NCI-H1105 (cell line): ENCODE measurements at regions not wholly inside any gene's neighbourhood (a gene's known extent, or its start where the extent isn't known, plus 50 kb on each side); places are given as distances from the start of the nearest gene placed in this dataset.

Experiments used
- DNase-seq: peaks from one replicate; lab custom pipeline; 2025; lab: John Stamatoyannopoulos, UW

GRCh38 chr14:106812788-106813476, 1286.5 kb downstream of the TMEM121 start:
- DNase-seq, result no peak

DNA sequence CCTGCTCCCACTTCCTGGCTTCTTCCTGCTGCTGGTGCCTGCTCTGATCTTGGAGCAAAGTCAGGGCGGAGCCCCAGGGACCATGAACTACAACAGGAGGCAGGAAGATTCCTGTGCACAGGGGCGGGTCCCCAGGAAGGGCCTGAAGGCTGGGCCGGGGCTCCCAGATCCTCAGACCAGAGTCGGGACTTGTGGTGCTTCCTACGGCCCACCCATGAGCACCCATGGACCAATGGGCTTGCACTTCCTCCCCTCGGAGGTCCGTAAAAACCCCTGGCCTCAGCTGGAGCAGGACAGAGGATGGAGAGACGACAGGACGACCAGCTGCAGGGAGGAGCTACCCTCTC, 1287.1 kb downstream of the TMEM121 start:
- DNase-seq, result no peak

- DNase-seq, result no peak
These were observed 1293.7 kb downstream of the TMEM121 start for GRCh38 chr14:106820119-106820518.

GRCh38 chr14:106821119-106821518, 1294.7 kb downstream of the TMEM121 start:
- no peak for DNase-seq

GRCh38 chr14:106822905-106823304, 1296.5 kb downstream of the TMEM121 start:
- DNase-seq, result no peak

DNA sequence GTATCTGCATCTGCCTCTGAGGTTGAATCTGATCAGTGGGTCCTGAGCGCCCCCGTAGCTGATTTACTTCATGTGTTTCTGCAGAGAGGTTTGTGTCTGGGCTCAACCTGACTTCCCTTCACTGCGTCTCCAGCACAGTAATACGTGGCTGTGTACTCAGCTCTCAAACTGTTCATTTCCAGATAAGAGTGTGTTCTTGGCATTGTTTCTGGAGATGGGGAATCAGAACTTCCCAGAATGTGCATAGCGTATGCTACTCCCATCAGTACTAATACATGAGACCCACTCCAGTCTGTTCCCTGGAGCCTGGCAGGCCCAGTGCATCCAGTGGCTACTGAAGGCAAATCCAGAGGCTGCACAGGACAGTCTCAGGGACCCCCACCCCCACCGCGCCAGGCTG, 1297.2 kb downstream of the TMEM121 start:
- no peak for DNase-seq

DNA sequence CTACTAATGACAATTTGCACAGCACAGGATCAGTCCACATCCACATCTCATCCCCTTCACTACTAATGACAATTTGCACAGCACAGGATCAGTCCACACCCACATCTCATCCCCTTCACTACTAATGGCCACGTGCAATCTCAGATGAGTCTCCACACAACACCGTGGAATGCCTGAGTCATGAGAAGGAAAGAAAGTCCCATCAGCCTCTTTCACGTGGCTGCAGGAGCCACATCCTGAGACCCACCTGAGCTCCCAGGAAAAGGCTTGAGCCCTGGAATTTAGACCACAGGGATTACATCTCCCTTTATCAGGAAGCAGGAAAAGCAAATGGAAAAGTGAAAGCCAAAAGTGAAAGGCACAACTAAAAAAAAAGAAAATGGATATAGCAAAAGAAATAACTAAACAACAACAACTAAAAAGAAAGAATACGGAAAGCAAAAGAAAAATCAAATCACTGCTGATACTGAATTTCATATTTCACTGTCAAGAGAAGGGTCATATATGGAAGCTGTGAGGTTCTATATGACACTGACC, 1300.5 kb downstream of the TMEM121 start:
- no peak for DNase-seq

DNA sequence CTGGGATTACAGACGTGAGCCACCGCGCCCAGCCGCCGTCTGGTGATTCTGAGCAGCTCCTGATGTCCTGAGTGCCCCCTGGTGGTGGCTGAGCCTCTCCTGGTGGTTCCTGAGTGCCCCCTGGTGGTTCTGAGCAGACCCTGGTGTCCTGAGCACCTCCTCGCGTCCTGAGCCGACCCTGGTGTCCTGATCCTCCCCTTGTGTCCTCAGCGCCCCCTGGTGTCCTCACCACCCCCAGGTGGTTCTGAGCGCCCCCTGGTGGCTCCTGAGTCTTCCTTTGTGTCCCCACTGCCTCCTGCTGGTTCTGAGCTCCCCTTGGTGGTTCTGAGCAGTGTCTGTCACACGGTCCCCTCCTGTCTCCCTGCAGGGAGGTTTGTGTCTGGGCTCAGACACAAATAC, 1304.9 kb downstream of the TMEM121 start:
- no peak for DNase-seq

DNA sequence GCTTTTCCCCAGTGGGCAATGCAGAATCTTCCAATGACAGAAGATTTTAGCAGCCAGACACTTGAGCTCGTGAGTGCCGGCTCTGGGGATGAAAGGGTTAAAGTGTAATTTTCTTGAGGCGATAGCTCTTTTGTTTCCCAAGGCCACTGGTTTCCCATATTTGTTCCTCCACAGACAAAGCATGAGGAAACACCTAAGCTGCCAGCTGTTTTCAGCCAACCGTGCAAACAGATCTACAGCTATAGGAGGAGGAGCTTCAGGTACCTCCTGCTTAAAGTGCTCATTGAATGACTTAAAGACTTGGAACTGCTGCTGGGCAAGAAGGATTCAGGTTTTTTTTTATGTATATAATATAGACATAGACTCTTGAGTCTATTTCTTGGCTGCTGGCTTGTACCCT, 1311.5 kb downstream of the TMEM121 start:
- DNase-seq, result no peak

GRCh38 chr14:106838991-106839769, 1312.8 kb downstream of the TMEM121 start:
- DNase-seq, result no peak

GRCh38 chr14:106840258-106840657, 1313.9 kb downstream of the TMEM121 start:
- no peak for DNase-seq

DNA sequence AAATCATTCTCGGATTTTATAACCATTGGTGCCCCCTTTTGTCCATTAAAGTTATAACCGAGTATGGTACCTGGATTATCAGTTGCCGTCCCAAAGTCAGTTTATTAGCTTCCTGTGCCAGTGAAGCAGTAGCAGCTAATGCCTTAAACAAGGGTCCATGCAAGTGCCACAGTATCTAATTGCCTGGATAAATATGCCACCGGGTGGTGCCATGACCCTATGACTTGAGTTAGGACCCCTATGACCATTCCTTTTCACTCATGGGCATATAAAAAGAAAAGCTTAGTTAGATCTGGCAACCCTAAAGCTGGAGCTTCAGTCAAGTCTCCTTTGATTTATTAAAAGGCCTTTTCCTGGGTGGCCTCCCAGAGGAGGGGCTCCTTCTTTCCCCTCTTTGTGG, 1314.6 kb downstream of the TMEM121 start:
- no peak for DNase-seq

DNA sequence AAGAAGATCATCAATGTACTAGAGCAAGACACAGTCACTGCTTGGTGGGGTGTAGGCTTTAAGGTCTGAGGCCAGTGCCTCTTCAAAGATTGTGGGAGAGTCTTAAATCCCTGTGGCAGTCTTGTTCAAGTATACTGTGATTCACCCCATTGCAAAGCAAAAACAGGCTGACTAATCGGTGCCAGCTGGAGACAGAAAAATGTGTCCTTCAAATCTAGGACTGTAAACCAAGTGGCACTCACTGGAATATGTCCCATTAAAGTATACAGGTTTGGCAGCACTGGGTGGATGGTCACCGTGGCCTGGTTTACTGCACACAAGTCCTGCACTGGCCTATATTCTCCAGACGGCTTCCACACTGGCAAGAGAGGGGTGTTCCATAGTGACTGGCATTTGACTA, 1315.3 kb downstream of the TMEM121 start:
- DNase-seq, result no peak

DNA sequence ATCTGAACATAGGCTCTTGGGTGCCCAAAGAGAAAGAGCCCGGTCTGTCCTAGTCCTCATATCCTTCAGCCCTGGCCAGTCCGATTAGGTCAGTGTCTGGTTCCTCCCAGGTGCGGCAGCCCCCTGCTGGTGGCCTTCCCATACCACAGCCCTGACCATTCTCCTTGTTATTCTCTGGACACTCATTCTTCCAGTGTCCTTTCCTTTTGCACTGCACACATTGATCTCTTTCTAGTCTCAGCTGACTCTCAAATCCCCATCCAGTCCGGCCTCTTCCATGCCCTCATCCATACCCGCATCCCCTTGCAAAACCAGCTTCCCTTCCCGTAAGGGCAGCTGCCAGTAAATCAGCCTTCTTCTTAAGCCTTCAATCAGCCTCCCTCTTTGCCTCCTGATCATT, 1316.3 kb downstream of the TMEM121 start:
- DNase-seq, result no peak

DNA sequence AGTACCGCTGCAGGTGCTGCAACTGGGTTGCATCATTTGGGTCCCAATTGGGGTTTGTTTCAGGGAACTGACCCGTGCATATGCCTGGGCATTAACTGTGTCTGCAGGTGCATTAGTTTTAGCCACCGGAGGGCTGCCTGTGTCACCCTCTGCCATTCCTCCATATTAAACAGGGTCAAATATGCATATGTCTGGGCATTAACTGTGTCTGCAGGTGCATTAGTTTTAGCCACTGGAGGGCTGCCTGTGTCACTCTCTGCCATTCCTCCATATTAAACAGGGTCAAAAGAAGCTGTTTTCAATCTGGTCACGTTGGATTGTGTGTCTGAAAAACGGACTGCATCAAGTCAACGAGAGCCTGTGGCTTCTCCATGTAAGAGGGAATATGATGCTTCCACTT, 1317.0 kb downstream of the TMEM121 start:
- no peak for DNase-seq

GRCh38 chr14:106843951-106844483, 1317.6 kb downstream of the TMEM121 start:
- no peak for DNase-seq

GRCh38 chr14:106844608-106845285, 1318.4 kb downstream of the TMEM121 start:
- no peak for DNase-seq

DNA sequence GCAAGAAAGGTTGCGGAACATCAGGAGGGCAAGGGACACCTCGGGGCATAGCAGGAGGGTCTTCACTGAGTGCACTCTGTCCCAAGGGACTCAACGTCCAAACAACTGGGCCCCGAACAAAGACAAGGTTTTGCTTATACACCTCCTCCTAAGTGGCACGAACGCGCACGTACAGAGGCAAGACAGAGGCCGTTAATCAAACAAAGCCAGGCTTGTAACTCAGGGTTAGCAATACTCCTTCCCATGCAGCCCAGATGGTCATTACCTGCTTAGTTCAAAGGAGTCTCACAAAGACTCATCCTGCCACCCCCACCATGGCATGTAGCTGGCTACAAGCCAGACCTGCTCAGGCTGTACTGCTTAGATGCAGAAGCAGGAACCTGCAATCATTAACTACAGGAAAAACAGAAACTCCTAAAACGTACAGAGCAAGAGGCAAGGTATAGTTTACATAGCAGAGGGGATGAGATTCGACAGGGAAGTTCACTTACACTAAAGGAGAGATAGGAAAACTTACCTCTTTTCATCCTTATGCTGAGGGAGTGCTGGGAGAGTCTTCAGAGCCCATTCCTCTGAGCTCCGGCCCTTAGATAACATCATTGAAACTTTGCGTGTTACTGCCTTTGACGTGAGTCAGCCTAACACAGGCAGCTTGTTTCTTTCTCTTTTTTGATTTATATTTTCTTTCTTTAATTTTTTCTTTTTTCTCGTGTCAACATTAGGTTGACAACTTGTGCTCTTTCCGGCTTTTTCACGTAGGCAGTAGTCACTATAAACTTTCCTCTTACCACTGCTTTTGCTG, 1319.1 kb downstream of the TMEM121 start:
- peak; percentile 59 for DNase-seq

- no peak for DNase-seq
These were observed 1319.8 kb downstream of the TMEM121 start for GRCh38 chr14:106846218-106846617.

DNA sequence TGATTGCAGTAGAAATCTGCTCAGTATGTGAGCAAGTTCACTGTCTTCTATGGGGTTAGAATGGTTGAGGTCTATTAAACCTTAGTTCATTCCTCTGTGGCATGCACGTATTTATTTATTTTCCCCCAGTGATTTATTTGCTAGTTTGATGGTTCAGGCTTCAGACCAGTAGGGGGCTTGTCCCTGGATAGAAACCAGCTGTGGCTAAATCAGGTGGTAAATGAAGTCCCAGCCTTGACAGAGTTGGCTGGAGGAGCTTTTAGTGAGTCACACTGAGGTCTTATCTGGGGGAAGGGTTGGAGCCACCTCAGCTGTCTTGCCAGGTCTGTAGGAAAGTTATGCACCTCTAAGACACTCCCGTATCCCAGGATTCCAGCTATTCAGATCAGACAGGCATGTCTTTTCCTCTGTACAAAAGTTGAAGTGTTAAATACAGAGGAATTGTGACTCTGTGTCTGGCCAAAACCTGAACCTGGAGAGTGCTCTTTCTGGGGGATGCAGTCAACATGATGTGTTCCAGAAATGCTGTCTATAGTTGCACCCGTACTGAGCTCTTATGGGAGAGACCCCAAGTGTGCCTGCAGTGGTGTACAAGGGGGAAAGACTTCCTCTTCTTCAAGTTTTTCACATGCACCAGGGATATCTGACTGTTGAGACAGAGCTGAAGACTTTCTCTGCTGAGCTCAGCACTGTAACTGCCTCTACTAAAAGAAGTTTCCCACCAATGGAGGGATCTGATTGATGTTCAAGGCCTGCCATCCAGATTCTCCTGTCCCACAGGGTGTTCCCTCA, 1322.1 kb downstream of the TMEM121 start:
- no peak for DNase-seq
